ENCODE measurements at regions not wholly inside any gene's neighbourhood (a gene's known extent, or its start where the extent isn't known, plus 50 kb on each side); places are given as distances from the start of the nearest gene placed in this dataset.

DNA sequence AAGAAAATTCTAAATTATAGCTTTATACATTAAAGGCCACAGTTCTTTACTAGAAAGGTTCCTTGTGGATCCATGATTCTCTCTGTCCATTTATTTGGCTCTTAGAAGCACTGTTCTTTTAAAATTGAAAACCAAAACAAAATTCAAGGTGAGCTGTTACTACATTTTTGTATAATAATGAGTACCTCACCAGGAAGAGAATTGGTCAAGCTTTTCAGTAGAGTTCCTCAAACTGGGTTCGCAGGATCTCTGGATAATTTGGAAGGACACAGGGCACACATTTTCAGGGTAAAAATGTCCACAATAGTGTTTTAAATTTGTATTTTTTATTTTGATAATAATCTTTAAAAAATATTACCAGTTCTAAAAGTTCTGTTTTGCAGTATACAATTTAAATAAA is 93.0 kb downstream of the PPP1R3A start:
- no peak for DNase-seq
- no peak for TF ChIP-seq POLR2A (IDR thresholded peaks at IDR 0.05; ENCODE audit: low read length)
- TF ChIP-seq GATA1 (IDR thresholded peaks at IDR 0.05; ENCODE audit: low read depth, low read length) = no peak

- DNase-seq = no peak
- TF ChIP-seq GATA1 (IDR thresholded peaks at IDR 0.05; ENCODE audit: low read depth, low read length) = no peak
- TF ChIP-seq POLR2A (IDR thresholded peaks at IDR 0.05; ENCODE audit: low read length) = no peak
These were observed 94.5 kb downstream of the PPP1R3A start for GRCh38 chr7:113824117-113824823.

- TF ChIP-seq GATA1 (IDR thresholded peaks at IDR 0.05; ENCODE audit: low read depth, low read length) = no peak
- TF ChIP-seq POLR2A (IDR thresholded peaks at IDR 0.05; ENCODE audit: low read length) = no peak
- DNase-seq = no peak
These were observed 99.3 kb downstream of the PPP1R3A start for GRCh38 chr7:113819474-113819873.

DNA sequence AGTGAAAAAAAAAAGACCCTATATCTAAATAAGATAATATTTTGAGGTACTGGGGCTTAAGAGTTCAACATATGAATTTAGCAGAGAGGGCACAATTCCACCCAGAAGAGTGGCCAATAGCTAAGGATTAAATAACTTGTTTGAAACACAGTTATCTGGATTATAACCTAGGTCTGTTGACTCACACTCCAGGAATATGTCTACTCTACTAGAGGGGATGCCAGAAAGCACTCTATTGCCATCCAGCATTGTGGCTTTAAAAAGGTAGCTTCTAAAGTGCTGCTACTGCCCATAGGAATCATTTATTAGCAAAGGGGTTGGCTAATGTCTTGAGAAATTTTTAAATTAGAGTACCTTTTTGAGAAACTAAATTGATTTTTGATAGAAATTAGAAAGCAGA is 102.2 kb downstream of the PPP1R3A start:
- DNase-seq = no peak
- TF ChIP-seq POLR2A (IDR thresholded peaks at IDR 0.05; ENCODE audit: low read length) = no peak
- TF ChIP-seq GATA1 (IDR thresholded peaks at IDR 0.05; ENCODE audit: low read depth, low read length) = no peak

DNA sequence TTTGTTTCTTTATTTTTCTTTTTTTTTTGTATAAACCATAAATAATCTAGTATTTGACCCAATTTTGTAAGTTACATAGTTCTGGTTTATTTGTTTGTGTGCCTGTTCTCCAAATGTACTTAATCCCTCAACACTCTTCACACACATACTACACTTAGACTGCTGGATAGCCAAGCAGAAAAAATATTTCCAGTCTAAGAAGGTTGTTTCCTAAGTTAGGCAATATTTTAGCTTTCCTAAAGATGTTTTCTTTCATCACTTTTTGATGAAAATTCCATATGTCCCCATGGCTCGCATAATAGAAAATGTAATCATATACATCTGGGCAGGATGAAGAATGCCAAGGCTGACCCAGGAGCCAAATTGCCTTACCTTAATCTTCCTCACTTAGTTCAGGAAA is 105.3 kb downstream of the PPP1R3A start:
- TF ChIP-seq POLR2A (IDR thresholded peaks at IDR 0.05; ENCODE audit: low read length) (no peak), GATA1 (IDR thresholded peaks at IDR 0.05; ENCODE audit: low read depth, low read length) (no peak)
- no peak for DNase-seq

- TF ChIP-seq POLR2A (IDR thresholded peaks at IDR 0.05; ENCODE audit: low read length) = no peak
These were observed 106.1 kb downstream of the PPP1R3A start for GRCh38 chr7:113812591-113813255.

GRCh38 chr7:113810080-113810744 is 108.6 kb downstream of the PPP1R3A start:
- no peak for TF ChIP-seq POLR2A (IDR thresholded peaks at IDR 0.05; ENCODE audit: low read length)
- no peak for TF ChIP-seq GATA1 (IDR thresholded peaks at IDR 0.05; ENCODE audit: low read depth, low read length)
- DNase-seq = no peak

More at GRCh38 chr7:113812591-113813255, 106.1 kb downstream of the PPP1R3A start:
- no peak for DNase-seq

- TF ChIP-seq POLR2A (IDR thresholded peaks at IDR 0.05; ENCODE audit: low read length) = no peak
These were observed 109.2 kb downstream of the PPP1R3A start for GRCh38 chr7:113809581-113809980.

GRCh38 chr7:113806633-113807327 is 112.0 kb downstream of the PPP1R3A start:
- TF ChIP-seq POLR2A (IDR thresholded peaks at IDR 0.05; ENCODE audit: low read length) (no peak), GATA1 (IDR thresholded peaks at IDR 0.05; ENCODE audit: low read depth, low read length) (no peak)
- DNase-seq = no peak

More at GRCh38 chr7:113809581-113809980, 109.2 kb downstream of the PPP1R3A start:
- DNase-seq = no peak

- TF ChIP-seq GATA1 (IDR thresholded peaks at IDR 0.05; ENCODE audit: low read depth, low read length) (no peak), POLR2A (IDR thresholded peaks at IDR 0.05; ENCODE audit: low read length) (no peak)
- no peak for DNase-seq
These were observed 112.8 kb downstream of the PPP1R3A start for GRCh38 chr7:113805976-113806375.

DNA sequence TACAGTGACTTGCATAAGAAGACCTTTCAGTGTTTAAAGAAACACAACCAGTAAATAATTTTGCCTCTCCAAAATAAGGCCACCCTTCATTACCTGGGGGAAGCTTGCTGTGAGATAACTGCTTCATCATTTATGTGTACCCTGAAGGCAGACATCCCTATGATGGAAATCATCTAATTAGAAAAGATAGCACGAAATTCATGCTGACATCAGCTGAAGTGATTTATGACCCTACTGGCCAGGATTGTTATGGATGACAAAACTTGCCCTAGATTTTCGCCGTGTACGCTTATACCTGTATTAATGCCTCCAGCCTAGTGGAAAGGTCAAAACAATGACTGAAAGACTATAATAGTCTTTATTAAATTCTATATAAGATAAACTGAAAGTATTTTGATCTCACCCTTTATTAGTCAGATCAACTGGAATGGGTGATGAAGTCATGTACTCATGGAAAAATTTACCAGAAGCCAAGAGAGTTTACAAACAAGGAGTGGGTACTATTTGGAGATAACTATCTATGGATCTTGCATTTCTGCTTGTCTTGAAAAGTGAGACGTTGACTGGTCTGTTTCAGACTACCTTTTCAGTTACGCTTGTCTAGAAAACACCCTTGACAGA is 114.2 kb downstream of the PPP1R3A start:
- DNase-seq = no peak
- no peak for TF ChIP-seq GATA1 (IDR thresholded peaks at IDR 0.05; ENCODE audit: low read depth, low read length)
- TF ChIP-seq POLR2A (IDR thresholded peaks at IDR 0.05; ENCODE audit: low read length) = no peak

GRCh38 chr7:113801751-113802150 is 117.1 kb downstream of the PPP1R3A start:
- no peak for TF ChIP-seq GATA1 (IDR thresholded peaks at IDR 0.05; ENCODE audit: low read depth, low read length)
- no peak for TF ChIP-seq POLR2A (IDR thresholded peaks at IDR 0.05; ENCODE audit: low read length)
- DNase-seq = no peak

DNA sequence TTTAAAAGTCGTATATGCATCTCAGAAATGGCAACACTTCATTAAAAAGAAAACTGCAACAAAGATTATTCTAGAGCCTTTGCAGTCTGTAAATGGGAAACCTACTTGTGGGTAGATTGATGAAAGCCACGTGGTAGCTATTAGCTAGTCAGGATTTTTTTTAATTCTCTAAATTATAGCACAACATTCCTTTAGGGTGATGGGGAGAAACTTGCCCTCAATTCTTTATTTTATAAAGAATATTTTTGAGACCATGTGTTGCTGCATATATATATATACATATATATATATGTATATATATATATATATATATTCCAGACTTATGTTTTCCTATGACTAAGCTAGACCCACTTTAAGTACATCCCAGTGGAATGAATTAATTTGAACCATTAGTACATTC is 118.0 kb downstream of the PPP1R3A start:
- no peak for TF ChIP-seq GATA1 (IDR thresholded peaks at IDR 0.05; ENCODE audit: low read depth, low read length)
- no peak for TF ChIP-seq POLR2A (IDR thresholded peaks at IDR 0.05; ENCODE audit: low read length)
- no peak for DNase-seq

GRCh38 chr7:113799896-113800295 is 118.9 kb downstream of the PPP1R3A start:
- TF ChIP-seq POLR2A (IDR thresholded peaks at IDR 0.05; ENCODE audit: low read length) (no peak), GATA1 (IDR thresholded peaks at IDR 0.05; ENCODE audit: low read depth, low read length) (no peak)
- DNase-seq = no peak
